Right cardiac atrium (tissue), 5 donors: ENCODE measurements at regions not wholly inside any gene's neighbourhood (a gene's known extent, or its start where the extent isn't known, plus 50 kb on each side); places are given as distances from the start of the nearest gene placed in this dataset.

Experiments used
- ATAC-seq, 2 donors: fragments of 200-7000 bp; cut with Tn5 transposase; one replicate each; pipeline versions ENCODE4 v1.8.0 to v1.9.1; 2020; ENCODE audit warnings: moderate library complexity in 2 of 2, mild to moderate bottlenecking in 1 of 2
- DNase-seq, 3 donors: peaks; one replicate each; pipeline ENCODE4 v3.0.0-alpha.2; 2020
- H3K27ac ChIP-seq: one replicate; pipeline ENCODE4 v1.5.1; 2013; ENCODE audit warnings: mild to moderate bottlenecking, low read length, control low read depth, moderate library complexity
- H3K27me3 ChIP-seq: one replicate; pipeline ENCODE4 v1.6.1; 2013; ENCODE audit not compliant: control insufficient read depth, insufficient read depth
- H3K4me1 ChIP-seq: one replicate; pipeline ENCODE4 v1.6.1; 2013; ENCODE audit warnings: low read length; ENCODE audit not compliant: control insufficient read depth, insufficient read depth
- H3K4me3 ChIP-seq: one replicate; pipeline ENCODE4 v1.5.1; 2013; ENCODE audit warnings: low read length, control low read depth
- H3K9me3 ChIP-seq: one replicate; pipeline ENCODE4 v1.6.1; 2013; ENCODE audit warnings: low read length; ENCODE audit not compliant: control insufficient read depth
- WGBS: extraction: QIAGEN DNeasy Blood & Tissue Kit; methylation state at CpG from one replicate; pipeline ENCODE4 v1.1.7; 2013; 5-methylcytosine and 5-hydroxymethylcytosine counted together
- intact Hi-C, 4 donors: fragments of 100-400 bp; cut with DNase I; formaldehyde crosslinking; loops; one replicate each; pipeline versions ENCODE4 v1.11.0 to v1.14.0; 2022 to 2023
- donor health status: healthy with polysubstance abuse.
- donor health status: DM: no; HTN: yes; CAD: no.
- donor health status: DM: no; HTN: no; CAD: no.
- donor health status: DM: no; HTN: yes; CAD: no; lungs with severe emphysema.
- donor health status: DM: yes; HTN: yes; CAD: no.

DNA sequence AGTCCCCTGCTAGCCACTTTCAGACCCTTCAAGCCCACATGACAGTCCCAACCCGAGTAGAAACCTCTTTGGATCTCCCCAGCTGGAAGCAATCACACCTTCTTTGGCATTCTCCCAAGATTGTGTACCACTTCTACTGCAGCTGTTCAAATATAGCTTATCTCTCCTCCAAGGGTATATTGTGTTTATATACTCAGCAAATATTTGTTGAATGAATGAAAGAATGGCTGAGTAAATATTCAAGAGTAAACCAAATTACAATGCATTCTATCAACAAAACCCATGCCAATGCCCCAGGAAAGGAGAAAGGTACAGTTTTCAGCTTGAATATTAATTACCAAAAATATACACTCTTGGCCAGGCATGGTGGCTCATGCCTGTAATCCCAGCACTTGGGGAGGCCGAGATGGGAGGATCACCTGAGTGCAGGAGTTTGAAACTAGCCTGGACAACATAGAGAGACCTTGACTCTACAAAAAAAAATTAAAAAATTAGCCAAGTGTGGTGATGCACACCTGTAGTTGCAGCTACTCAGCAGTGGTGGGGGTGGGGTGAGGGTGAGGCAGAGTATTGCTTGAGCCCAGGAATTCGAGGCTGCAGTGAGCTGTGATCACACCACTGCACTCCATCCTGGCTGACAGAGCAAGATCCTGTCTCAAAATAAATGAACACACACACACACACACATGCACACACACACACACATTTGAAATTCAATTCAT, 68.5 kb downstream of the NIBAN1 start:
- WGBS, result 61% methylated on average over 3 of the region's 3 CpGs
- Histone ChIP-seq H3K4me3 (no peak overlapping the region), H3K9me3 (no peaks in the 10 kb centered on the region), H3K27ac (no peak overlapping the region), H3K4me1 (no peaks in the 10 kb centered on the region), H3K27me3 (no peaks in the 10 kb centered on the region)
- DNase-seq (no peak), ATAC-seq (no peak)
- intact Hi-C loops, result no loop called here

DNA sequence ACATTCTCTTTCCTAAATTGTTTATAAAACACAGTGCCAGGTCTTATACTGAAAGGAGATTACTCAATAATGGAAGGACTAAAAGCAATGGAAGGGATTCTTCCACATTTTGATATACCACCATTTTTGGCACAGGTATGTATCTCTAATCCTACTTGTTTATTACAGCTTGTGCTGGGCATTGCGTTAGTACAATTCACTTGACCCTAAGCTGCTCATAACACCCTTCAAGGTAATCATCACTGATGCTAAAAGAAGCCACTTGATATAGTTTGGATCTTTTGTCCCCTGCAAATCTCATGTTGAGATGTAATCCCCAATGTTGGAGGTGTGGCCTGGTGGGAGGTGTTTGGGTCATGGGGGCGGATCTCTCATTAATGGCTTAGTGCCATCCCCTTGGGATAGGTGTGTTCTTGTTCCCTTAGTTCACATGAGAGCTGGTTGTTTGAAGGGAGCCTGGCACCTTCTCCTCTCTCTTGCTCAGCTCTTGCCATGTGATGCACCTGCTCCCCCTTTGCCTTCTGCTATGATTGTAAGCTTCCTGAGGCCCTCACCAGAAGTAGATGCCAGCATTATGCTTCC, 71.1 kb downstream of the NIBAN1 start:
- ATAC-seq (peak; percentile 55 to 59), DNase-seq (no peak)
- Histone ChIP-seq H3K27me3 (no peaks in the 10 kb centered on the region), H3K4me3 (no peak overlapping the region), H3K9me3 (no peaks in the 10 kb centered on the region), H3K27ac (peak overlapping the region; percentile 36), H3K4me1 (no peaks in the 10 kb centered on the region)
- intact Hi-C loops, result loop anchor here in 1 of 4 donors (5.0 kb wide), 1 partner anchor 34 kb away; no protein-coding TSS in a partner anchor
- 69% methylated on average over 2 of the region's 2 CpGs for WGBS

DNA sequence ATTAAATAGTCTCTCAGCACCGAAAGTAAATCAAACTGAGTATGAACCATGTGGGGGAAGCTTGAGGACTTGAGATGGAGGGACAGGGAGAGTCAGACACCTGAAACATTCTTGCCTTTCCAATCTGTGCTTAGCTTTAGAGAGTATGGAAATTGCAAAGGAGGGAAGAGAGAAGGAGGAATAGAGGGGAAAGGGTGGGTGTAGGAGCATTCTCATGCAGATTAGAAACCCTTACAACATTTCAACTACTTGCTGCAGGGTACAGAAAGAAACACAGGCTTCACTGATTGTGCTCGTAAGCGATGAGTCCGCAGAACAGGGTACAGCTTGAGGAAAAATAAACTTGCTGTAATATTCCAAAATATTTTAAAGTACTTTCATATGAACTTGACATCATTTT, 73.8 kb downstream of the NIBAN1 start:
- H3K27ac ChIP-seq, result peak overlapping the region; percentile 24

DNA sequence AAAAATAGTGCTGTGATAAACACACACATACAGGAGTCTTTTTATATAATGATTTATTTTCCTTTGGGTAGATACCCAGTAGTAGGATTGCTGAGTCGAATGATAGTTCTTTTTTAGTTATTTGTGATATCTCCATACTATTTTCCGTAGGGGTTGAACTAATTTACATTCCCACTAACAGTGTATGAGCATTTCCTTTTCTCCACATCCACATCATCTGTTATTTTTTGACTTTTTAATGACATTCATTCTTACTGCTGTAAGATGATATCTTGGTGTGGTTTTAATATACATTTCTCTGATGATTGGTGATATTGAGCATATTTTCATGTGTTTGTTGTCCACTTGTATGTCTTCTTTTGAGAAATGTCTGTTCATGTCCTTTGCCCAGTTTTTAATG, 78.3 kb downstream of the NIBAN1 start:
- Histone ChIP-seq H3K4me3 (no peak overlapping the region), H3K27ac (no peak overlapping the region), H3K27me3 (no peaks in the 10 kb centered on the region), H3K4me1 (peaks cover 2% of the 10 kb centered on the region), H3K9me3 (no peaks in the 10 kb centered on the region)
- DNase-seq (no peak), ATAC-seq (no peak)
- intact Hi-C loops, result loop anchor here in 1 of 4 donors (10.0 kb wide), 1 partner anchor 71 kb away; no protein-coding TSS in a partner anchor
- WGBS, result 90% methylated on average over 2 of the region's 2 CpGs

More for the DNA sequence above, 73.8 kb downstream of the NIBAN1 start:
- no peak overlapping the region for H3K4me3 ChIP-seq
- ATAC-seq, result no peak
- H3K27me3 ChIP-seq, result no peaks in the 10 kb centered on the region
- H3K4me1 ChIP-seq, result no peaks in the 10 kb centered on the region
- DNase-seq, result no peak
- 90% methylated on average over 4 of the region's 4 CpGs for WGBS
- no peaks in the 10 kb centered on the region for H3K9me3 ChIP-seq
- intact Hi-C loops, result loop anchor here in 1 of 4 donors (5.0 kb wide), 1 partner anchor 37 kb away; no protein-coding TSS in a partner anchor

DNA sequence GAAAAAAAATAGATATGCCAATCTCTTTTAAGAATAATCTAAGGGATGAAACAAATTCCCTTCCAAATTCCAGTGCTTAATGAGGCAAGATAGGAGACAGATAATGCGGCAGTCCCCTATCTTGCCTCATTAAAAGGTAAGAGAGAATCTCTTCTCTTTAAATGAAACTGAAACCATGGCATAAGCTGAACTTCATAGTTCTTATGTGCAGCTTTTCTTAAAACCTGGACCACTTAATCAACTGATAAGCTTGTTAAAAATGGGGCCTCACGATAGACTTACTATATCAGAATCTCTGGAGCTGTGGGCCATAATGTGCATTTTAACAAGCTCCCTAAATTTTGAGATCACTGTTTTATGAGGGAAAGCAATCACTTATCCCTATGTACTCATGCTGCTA, 79.2 kb downstream of the NIBAN1 start:
- Histone ChIP-seq H3K9me3 (no peaks in the 10 kb centered on the region), H3K27ac (no peak overlapping the region), H3K27me3 (no peaks in the 10 kb centered on the region), H3K4me1 (peaks cover 2% of the 10 kb centered on the region), H3K4me3 (no peak overlapping the region)
- no peak for DNase-seq
- intact Hi-C loops, result loop anchor here in 1 of 4 donors (10.0 kb wide), 1 partner anchor 70 kb away; no protein-coding TSS in a partner anchor
- no peak for ATAC-seq
- 49% methylated on average over 2 of the region's 2 CpGs for WGBS

DNA sequence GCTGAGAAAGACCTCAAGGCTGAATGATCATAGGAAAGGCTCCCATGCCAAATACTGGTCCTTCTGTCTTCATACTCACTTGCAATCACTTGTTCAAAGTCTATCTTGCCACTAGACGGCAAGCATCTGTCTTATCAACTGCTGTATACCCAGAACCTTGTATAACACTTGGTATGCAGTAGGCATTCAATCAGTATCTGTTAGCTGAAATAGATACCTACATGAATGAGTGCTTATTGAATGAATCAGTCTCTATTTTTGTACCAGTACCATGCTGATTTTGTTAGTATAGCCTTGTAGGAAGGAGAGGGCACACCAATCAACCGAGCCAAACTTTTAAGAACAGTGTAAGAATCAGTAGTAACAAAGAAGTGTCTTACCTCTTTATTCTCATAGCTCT, 80.6 kb downstream of the NIBAN1 start:
- Histone ChIP-seq H3K4me1 (peaks cover 4% of the 10 kb centered on the region), H3K27ac (no peak overlapping the region), H3K4me3 (no peak overlapping the region), H3K9me3 (no peaks in the 10 kb centered on the region), H3K27me3 (no peaks in the 10 kb centered on the region)
- ATAC-seq, result no peak
- WGBS, result 73% methylated on average over 2 of the region's 2 CpGs
- intact Hi-C loops, result loop anchor here in 1 of 4 donors (10.0 kb wide), 1 partner anchor 69 kb away; no protein-coding TSS in a partner anchor
- no peak for DNase-seq

DNA sequence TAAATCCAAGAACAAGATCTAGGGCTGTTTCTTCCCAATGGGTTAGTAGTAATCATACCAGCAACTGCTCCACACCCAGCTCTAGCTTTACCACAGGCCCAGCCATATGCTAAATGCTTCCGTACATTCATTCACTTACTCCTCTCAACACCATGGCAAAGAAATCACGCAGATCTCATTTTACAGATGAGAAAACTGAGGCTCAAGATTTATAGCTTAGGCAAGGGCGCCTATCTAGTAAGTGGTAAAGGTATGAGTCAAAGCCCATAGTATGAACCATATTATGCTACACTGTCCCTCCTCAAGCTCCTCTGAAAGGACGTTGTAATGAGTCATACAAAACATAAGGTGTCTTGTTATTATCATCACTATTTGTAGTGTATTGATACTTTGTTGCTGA, 82.2 kb downstream of the NIBAN1 start:
- Histone ChIP-seq H3K27me3 (no peaks in the 10 kb centered on the region), H3K27ac (peak overlapping the region; percentile 37), H3K4me3 (no peak overlapping the region), H3K9me3 (no peaks in the 10 kb centered on the region), H3K4me1 (peaks cover 4% of the 10 kb centered on the region)
- intact Hi-C loops, result loop anchor here in 1 of 4 donors (10.0 kb wide), 1 partner anchor 67 kb away; no protein-coding TSS in a partner anchor
- WGBS, result 91% methylated on average over 4 of the region's 4 CpGs
- ATAC-seq (no peak), DNase-seq (no peak)

DNA sequence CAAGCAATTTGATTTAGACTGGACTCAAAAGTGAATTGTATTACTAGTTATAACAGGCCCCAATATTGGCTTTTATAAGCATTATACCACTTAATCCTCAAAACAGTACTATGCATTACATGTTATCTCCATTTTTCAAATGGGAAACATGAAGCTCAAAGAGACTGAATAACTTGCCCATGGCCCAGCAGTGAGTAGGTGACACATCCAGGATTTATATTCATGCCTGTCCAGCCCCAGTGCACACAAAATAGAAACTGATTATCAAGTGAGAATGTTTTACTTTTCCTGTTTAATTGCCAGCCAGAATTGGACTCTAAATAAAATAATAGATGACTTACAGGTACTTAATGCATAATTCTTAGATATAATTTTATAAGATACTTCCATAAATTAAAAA, 82.9 kb downstream of the NIBAN1 start:
- ATAC-seq (no peak), DNase-seq (no peak)
- no peaks in the 10 kb centered on the region for H3K27me3 ChIP-seq
- intact Hi-C loops, result loop anchor here in 1 of 4 donors (10.0 kb wide), 1 partner anchor 67 kb away; no protein-coding TSS in a partner anchor
- no peak overlapping the region for H3K4me3 ChIP-seq
- H3K4me1 ChIP-seq, result peaks cover 4% of the 10 kb centered on the region
- H3K27ac ChIP-seq, result peak overlapping the region; percentile 45
- H3K9me3 ChIP-seq, result no peaks in the 10 kb centered on the region

DNA sequence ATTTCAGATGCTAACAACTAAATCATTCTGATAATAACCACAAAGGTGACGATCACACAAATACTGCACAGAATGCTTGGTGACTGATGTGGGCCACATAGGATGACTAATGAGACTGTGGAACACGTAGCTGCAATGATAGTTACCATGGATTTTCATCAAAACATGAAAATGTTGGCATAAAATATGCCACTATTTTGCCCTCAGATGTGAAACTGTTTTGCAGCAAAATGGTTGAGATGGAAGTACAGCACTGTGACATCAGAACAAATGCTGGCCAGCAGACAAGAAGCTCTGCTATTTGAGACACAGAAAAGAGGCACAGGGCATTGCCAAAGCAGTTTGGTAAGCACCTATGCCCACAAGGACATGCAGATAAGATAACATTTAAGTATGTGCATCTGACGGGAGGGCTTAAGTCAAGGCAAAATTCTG, 83.8 kb downstream of the NIBAN1 start:
- WGBS, result 30% methylated on average over 3 of the region's 3 CpGs
- H3K27ac ChIP-seq, result peak overlapping the region; percentile 81
- H3K9me3 ChIP-seq, result no peaks in the 10 kb centered on the region
- H3K4me1 ChIP-seq, result peaks cover 4% of the 10 kb centered on the region
- ATAC-seq (peak; percentile 80 to 85), DNase-seq (peak; percentile 28 to 64 (median 46))
- intact Hi-C loops, result loop anchor here in 1 of 4 donors (10.0 kb wide), 1 partner anchor 66 kb away; no protein-coding TSS in a partner anchor
- no peaks in the 10 kb centered on the region for H3K27me3 ChIP-seq
- H3K4me3 ChIP-seq, result no peak overlapping the region

DNA sequence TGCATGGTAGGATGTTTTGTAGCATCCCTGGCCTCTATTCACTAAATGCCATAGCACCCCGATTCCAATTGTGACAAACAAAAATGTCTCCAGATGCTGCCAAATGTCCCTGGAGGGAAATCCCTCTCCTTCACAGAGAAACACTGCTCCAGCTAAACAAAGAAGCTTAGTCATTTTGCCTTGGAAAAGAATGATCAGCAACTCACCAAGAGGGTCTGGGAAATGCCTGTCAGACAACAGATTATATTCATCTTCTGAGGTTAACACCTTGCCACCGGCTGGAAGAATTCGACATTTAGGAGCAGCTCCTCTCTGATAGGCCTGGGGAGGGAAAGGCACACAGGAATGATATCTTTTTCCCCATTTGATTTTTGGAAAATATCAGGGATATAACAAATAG, 84.4 kb downstream of the NIBAN1 start:
- 22% methylated on average over 3 of the region's 3 CpGs for WGBS
- ATAC-seq, result no peak
- peak overlapping the region; percentile 82 for H3K27ac ChIP-seq
- intact Hi-C loops, result loop anchor here in 3 of 4 donors (10.0 kb wide), 2 partner anchors 65 to 85 kb away; partner anchors contain the start of gene NIBAN1 (in 2 of the 3)
- no peaks in the 10 kb centered on the region for H3K9me3 ChIP-seq
- no peaks in the 10 kb centered on the region for H3K27me3 ChIP-seq
- no peak overlapping the region for H3K4me3 ChIP-seq
- no peak for DNase-seq
- peaks cover 4% of the 10 kb centered on the region for H3K4me1 ChIP-seq

DNA sequence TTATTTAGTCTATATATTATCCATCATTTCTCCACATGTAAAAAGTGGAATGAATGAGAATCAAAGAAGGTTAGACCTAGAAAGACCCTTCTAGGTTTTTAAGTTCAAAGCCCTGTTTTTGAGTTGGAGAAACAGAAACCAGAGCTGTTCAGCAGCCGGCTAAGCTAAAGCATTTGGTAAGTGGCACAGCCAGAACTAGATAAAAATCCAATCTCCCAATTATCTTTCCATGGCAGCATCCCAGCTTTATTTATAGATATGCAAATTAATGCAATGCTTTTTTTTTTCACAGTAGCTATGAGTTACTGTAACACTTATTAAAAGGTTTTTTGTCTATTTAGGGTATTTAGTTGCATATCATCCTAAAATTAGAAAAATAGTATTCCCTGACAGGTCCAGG, 85.1 kb downstream of the NIBAN1 start:
- peaks cover 4% of the 10 kb centered on the region for H3K4me1 ChIP-seq
- intact Hi-C loops, result loop anchor here in 2 of 4 donors (10.0 kb wide), 1 partner anchor 86 kb away; the partner anchor contains the start of gene NIBAN1 (in 2 of the 2)
- no peak overlapping the region for H3K27ac ChIP-seq
- WGBS, result 46% methylated on average over 1 of the region's 1 CpG
- no peak overlapping the region for H3K4me3 ChIP-seq
- no peaks in the 10 kb centered on the region for H3K27me3 ChIP-seq
- no peak for ATAC-seq
- DNase-seq, result no peak
- no peaks in the 10 kb centered on the region for H3K9me3 ChIP-seq
